ENCODE measurements at regions not wholly inside any gene's neighbourhood (a gene's known extent, or its start where the extent isn't known, plus 50 kb on each side); places are given as distances from the start of the nearest gene placed in this dataset.

GRCh38 chr4:183770906-183771305, 111.8 kb downstream of the TRAPPC11 start:
- TF ChIP-seq CTCF (IDR thresholded peaks at IDR 0.05): no peak
- TF ChIP-seq SIN3A (IDR thresholded peaks at IDR 0.05; ENCODE audit: borderline replicate concordance, insufficient read depth, low read depth, low read length): no peak
- TF ChIP-seq REST (IDR thresholded peaks at IDR 0.05; ENCODE audit: insufficient read depth in 1 of 2, low read depth in 2 of 2, low read length in 1 of 2): no peak
- TF ChIP-seq TCF7L2 (IDR thresholded peaks at IDR 0.05; ENCODE audit: low read depth, low read length): no peak
